ENCODE measurements at regions not wholly inside any gene's neighbourhood (a gene's known extent, or its start where the extent isn't known, plus 50 kb on each side); places are given as distances from the start of the nearest gene placed in this dataset.

- H3K4me3 ChIP-seq (ENCODE audit: low read length) = no peak overlapping the region
These were observed 465.7 kb downstream of the TBC1D4 start for GRCh38 chr13:75016225-75016624.

GRCh38 chr13:75013818-75014217 is 468.2 kb downstream of the TBC1D4 start:
- no peak overlapping the region for H3K27ac ChIP-seq (ENCODE audit: low read length)
- no peak overlapping the region for H3K4me3 ChIP-seq (ENCODE audit: low read length)
- H3K9me3 ChIP-seq (ENCODE audit: control insufficient read depth, insufficient read depth, low read length) = no peaks in the 10 kb centered on the region
- WGBS (ENCODE audit: insufficient coverage, insufficient read length) = no CpG with 5 or more reads among the region's 4 CpGs
- H3K27me3 ChIP-seq (ENCODE audit: control insufficient read depth, insufficient read depth, low read length) = no peaks in the 10 kb centered on the region
- no peaks in the 10 kb centered on the region for H3K4me1 ChIP-seq (ENCODE audit: control insufficient read depth, insufficient read depth, low read length)
- H3K36me3 ChIP-seq (ENCODE audit: control insufficient read depth, insufficient read depth, low read length) = no peaks in the 10 kb centered on the region
- no peak for DNase-seq (ENCODE audit: low read depth, low spot score)

More at GRCh38 chr13:75016225-75016624, 465.7 kb downstream of the TBC1D4 start:
- Histone ChIP-seq H3K9me3 (ENCODE audit: control insufficient read depth, insufficient read depth, low read length) (no peaks in the 10 kb centered on the region), H3K4me1 (ENCODE audit: control insufficient read depth, insufficient read depth, low read length) (no peaks in the 10 kb centered on the region), H3K27me3 (ENCODE audit: control insufficient read depth, insufficient read depth, low read length) (no peaks in the 10 kb centered on the region), H3K27ac (ENCODE audit: low read length) (no peak overlapping the region), H3K36me3 (ENCODE audit: control insufficient read depth, insufficient read depth, low read length) (no peaks in the 10 kb centered on the region)
- no peak for DNase-seq (ENCODE audit: low read depth, low spot score)
- WGBS (ENCODE audit: insufficient coverage, insufficient read length) = no CpG with 5 or more reads among the region's 1 CpG

GRCh38 chr13:75010941-75011340 is 471.0 kb downstream of the TBC1D4 start:
- Histone ChIP-seq H3K4me1 (ENCODE audit: control insufficient read depth, insufficient read depth, low read length) (no peaks in the 10 kb centered on the region), H3K27me3 (ENCODE audit: control insufficient read depth, insufficient read depth, low read length) (no peaks in the 10 kb centered on the region), H3K36me3 (ENCODE audit: control insufficient read depth, insufficient read depth, low read length) (no peaks in the 10 kb centered on the region), H3K9me3 (ENCODE audit: control insufficient read depth, insufficient read depth, low read length) (no peaks in the 10 kb centered on the region), H3K27ac (ENCODE audit: low read length) (no peak overlapping the region), H3K4me3 (ENCODE audit: low read length) (no peak overlapping the region)
- WGBS (ENCODE audit: insufficient coverage, insufficient read length) = no CpG with 5 or more reads among the region's 4 CpGs
- DNase-seq (ENCODE audit: low read depth, low spot score) = no peak

- Histone ChIP-seq H3K9me3 (ENCODE audit: control insufficient read depth, insufficient read depth, low read length) (no peaks in the 10 kb centered on the region), H3K36me3 (ENCODE audit: control insufficient read depth, insufficient read depth, low read length) (no peaks in the 10 kb centered on the region), H3K27me3 (ENCODE audit: control insufficient read depth, insufficient read depth, low read length) (no peaks in the 10 kb centered on the region), H3K4me3 (ENCODE audit: low read length) (no peak overlapping the region), H3K4me1 (ENCODE audit: control insufficient read depth, insufficient read depth, low read length) (no peaks in the 10 kb centered on the region), H3K27ac (ENCODE audit: low read length) (no peak overlapping the region)
- DNase-seq (ENCODE audit: low read depth, low spot score) = no peak
These were observed 473.0 kb downstream of the TBC1D4 start for GRCh38 chr13:75008926-75009325.

GRCh38 chr13:74990992-74991391 is 491.0 kb downstream of the TBC1D4 start:
- H3K9me3 ChIP-seq (ENCODE audit: control insufficient read depth, insufficient read depth, low read length) = no peaks in the 10 kb centered on the region
- no peak for DNase-seq (ENCODE audit: low read depth, low spot score)
- no CpG with 5 or more reads among the region's 2 CpGs for WGBS (ENCODE audit: insufficient coverage, insufficient read length)

GRCh38 chr13:74987124-74987690 is 494.8 kb downstream of the TBC1D4 start:
- no peaks in the 10 kb centered on the region for H3K4me1 ChIP-seq (ENCODE audit: control insufficient read depth, insufficient read depth, low read length)
- no peak overlapping the region for H3K4me3 ChIP-seq (ENCODE audit: low read length)
- no peak overlapping the region for H3K27ac ChIP-seq (ENCODE audit: low read length)
- no peaks in the 10 kb centered on the region for H3K27me3 ChIP-seq (ENCODE audit: control insufficient read depth, insufficient read depth, low read length)
- H3K9me3 ChIP-seq (ENCODE audit: control insufficient read depth, insufficient read depth, low read length) = no peaks in the 10 kb centered on the region
- no peak for DNase-seq (ENCODE audit: low read depth, low spot score)
- no peaks in the 10 kb centered on the region for H3K36me3 ChIP-seq (ENCODE audit: control insufficient read depth, insufficient read depth, low read length)

More at GRCh38 chr13:74990992-74991391, 491.0 kb downstream of the TBC1D4 start:
- no peaks in the 10 kb centered on the region for H3K36me3 ChIP-seq (ENCODE audit: control insufficient read depth, insufficient read depth, low read length)
- no peak overlapping the region for H3K4me3 ChIP-seq (ENCODE audit: low read length)
- H3K27ac ChIP-seq (ENCODE audit: low read length) = no peak overlapping the region
- H3K4me1 ChIP-seq (ENCODE audit: control insufficient read depth, insufficient read depth, low read length) = no peaks in the 10 kb centered on the region
- no peaks in the 10 kb centered on the region for H3K27me3 ChIP-seq (ENCODE audit: control insufficient read depth, insufficient read depth, low read length)

- no peaks in the 10 kb centered on the region for H3K9me3 ChIP-seq (ENCODE audit: control insufficient read depth, insufficient read depth, low read length)
- no peaks in the 10 kb centered on the region for H3K27me3 ChIP-seq (ENCODE audit: control insufficient read depth, insufficient read depth, low read length)
- no peaks in the 10 kb centered on the region for H3K4me1 ChIP-seq (ENCODE audit: control insufficient read depth, insufficient read depth, low read length)
- no peak overlapping the region for H3K27ac ChIP-seq (ENCODE audit: low read length)
- DNase-seq (ENCODE audit: low read depth, low spot score) = no peak
- no peak overlapping the region for H3K4me3 ChIP-seq (ENCODE audit: low read length)
- no peaks in the 10 kb centered on the region for H3K36me3 ChIP-seq (ENCODE audit: control insufficient read depth, insufficient read depth, low read length)
- no CpG with 5 or more reads among the region's 2 CpGs for WGBS (ENCODE audit: insufficient coverage, insufficient read length)
These were observed 495.4 kb downstream of the TBC1D4 start for GRCh38 chr13:74986609-74987008.

- no peak overlapping the region for H3K27ac ChIP-seq (ENCODE audit: low read length)
- DNase-seq (ENCODE audit: low read depth, low spot score) = no peak
- H3K27me3 ChIP-seq (ENCODE audit: control insufficient read depth, insufficient read depth, low read length) = no peaks in the 10 kb centered on the region
- peaks cover 1% of the 10 kb centered on the region; the same call in 1 of the 2 replicates for H3K4me1 ChIP-seq (ENCODE audit: control insufficient read depth, insufficient read depth, low read length)
- H3K4me3 ChIP-seq (ENCODE audit: low read length) = no peak overlapping the region
- no peaks in the 10 kb centered on the region for H3K9me3 ChIP-seq (ENCODE audit: control insufficient read depth, insufficient read depth, low read length)
- no CpG with 5 or more reads among the region's 2 CpGs for WGBS (ENCODE audit: insufficient coverage, insufficient read length)
- no peaks in the 10 kb centered on the region for H3K36me3 ChIP-seq (ENCODE audit: control insufficient read depth, insufficient read depth, low read length)
These were observed 502.3 kb downstream of the TBC1D4 start for GRCh38 chr13:74979703-74980102.

GRCh38 chr13:74978591-74978990 is 503.4 kb downstream of the TBC1D4 start:
- DNase-seq (ENCODE audit: low read depth, low spot score) = no peak
- no peak overlapping the region for H3K4me3 ChIP-seq (ENCODE audit: low read length)
- WGBS (ENCODE audit: insufficient coverage, insufficient read length) = no CpG with 5 or more reads among the region's 6 CpGs
- peaks cover 1% of the 10 kb centered on the region; the same call in 1 of the 2 replicates for H3K4me1 ChIP-seq (ENCODE audit: control insufficient read depth, insufficient read depth, low read length)
- no peak overlapping the region for H3K27ac ChIP-seq (ENCODE audit: low read length)
- no peaks in the 10 kb centered on the region for H3K9me3 ChIP-seq (ENCODE audit: control insufficient read depth, insufficient read depth, low read length)
- H3K27me3 ChIP-seq (ENCODE audit: control insufficient read depth, insufficient read depth, low read length) = no peaks in the 10 kb centered on the region
- H3K36me3 ChIP-seq (ENCODE audit: control insufficient read depth, insufficient read depth, low read length) = no peaks in the 10 kb centered on the region

- Histone ChIP-seq H3K4me1 (ENCODE audit: control insufficient read depth, insufficient read depth, low read length) (peaks cover 1% of the 10 kb centered on the region; the same call in 1 of the 2 replicates), H3K27me3 (ENCODE audit: control insufficient read depth, insufficient read depth, low read length) (no peaks in the 10 kb centered on the region), H3K9me3 (ENCODE audit: control insufficient read depth, insufficient read depth, low read length) (no peaks in the 10 kb centered on the region), H3K27ac (ENCODE audit: low read length) (no peak overlapping the region), H3K4me3 (ENCODE audit: low read length) (no peak overlapping the region), H3K36me3 (ENCODE audit: control insufficient read depth, insufficient read depth, low read length) (no peaks in the 10 kb centered on the region)
- WGBS (ENCODE audit: insufficient coverage, insufficient read length) = no CpG with 5 or more reads among the region's 1 CpG
- DNase-seq (ENCODE audit: low read depth, low spot score) = no peak
These were observed 504.5 kb downstream of the TBC1D4 start for GRCh38 chr13:74977498-74977897.

- Histone ChIP-seq H3K9me3 (ENCODE audit: control insufficient read depth, insufficient read depth, low read length) (no peaks in the 10 kb centered on the region), H3K36me3 (ENCODE audit: control insufficient read depth, insufficient read depth, low read length) (no peaks in the 10 kb centered on the region), H3K27ac (ENCODE audit: low read length) (no peak overlapping the region), H3K4me1 (ENCODE audit: control insufficient read depth, insufficient read depth, low read length) (peaks cover 1% of the 10 kb centered on the region; the same call in 1 of the 2 replicates), H3K4me3 (ENCODE audit: low read length) (no peak overlapping the region), H3K27me3 (ENCODE audit: control insufficient read depth, insufficient read depth, low read length) (no peaks in the 10 kb centered on the region)
- WGBS (ENCODE audit: insufficient coverage, insufficient read length) = no CpG with 5 or more reads among the region's 2 CpGs
- DNase-seq (ENCODE audit: low read depth, low spot score) = no peak
These were observed 506.9 kb downstream of the TBC1D4 start for GRCh38 chr13:74975111-74975510.

All from iPS DF 6.9 (cell line).